ENCODE measurements at regions not wholly inside any gene's neighbourhood (a gene's known extent, or its start where the extent isn't known, plus 50 kb on each side); places are given as distances from the start of the nearest gene placed in this dataset.
"Not testable (repeated sequence)": the region's sequence is repeated elsewhere in the genome, so short reads cannot be mapped to it uniquely, and the experiment has no call there.

GRCh38 chr4:79224777-79225104, 101.1 kb downstream of the NAA11 start:
- no peak for DNase-seq (ENCODE audit: low read depth, low spot score)
- no peak overlapping the region for H3K4me3 ChIP-seq (ENCODE audit: low read length)

- no peak overlapping the region for H3K4me3 ChIP-seq (ENCODE audit: low read length)
- DNase-seq (ENCODE audit: low read depth, low spot score), result no peak
Observed at GRCh38 chr4:79223993-79224776, 101.7 kb downstream of the NAA11 start.

- no peak for DNase-seq (ENCODE audit: low read depth, low spot score)
- H3K4me3 ChIP-seq (ENCODE audit: low read length), result no peak overlapping the region
Observed at GRCh38 chr4:79217025-79217424, 108.8 kb downstream of the NAA11 start.

- DNase-seq (ENCODE audit: low read depth, low spot score), result no peak
- no peak overlapping the region for H3K4me3 ChIP-seq (ENCODE audit: low read length)
Observed at GRCh38 chr4:79213702-79214101, 112.2 kb downstream of the NAA11 start.

- H3K4me3 ChIP-seq (ENCODE audit: low read length), result no peak overlapping the region
- DNase-seq (ENCODE audit: low read depth, low spot score), result no peak
Observed at GRCh38 chr4:79213010-79213409, 112.9 kb downstream of the NAA11 start.

- no peak for DNase-seq (ENCODE audit: low read depth, low spot score)
- no peak overlapping the region for H3K4me3 ChIP-seq (ENCODE audit: low read length)
Observed at GRCh38 chr4:79212311-79212710, 113.5 kb downstream of the NAA11 start.

GRCh38 chr4:79211490-79211889, 114.4 kb downstream of the NAA11 start:
- no peak for DNase-seq (ENCODE audit: low read depth, low spot score)
- H3K4me3 ChIP-seq (ENCODE audit: low read length), result no peak overlapping the region

GRCh38 chr4:79210636-79211049, 115.2 kb downstream of the NAA11 start:
- no peak for DNase-seq (ENCODE audit: low read depth, low spot score)
- no peak overlapping the region for H3K4me3 ChIP-seq (ENCODE audit: low read length)

GRCh38 chr4:79209822-79210635, 115.8 kb downstream of the NAA11 start:
- DNase-seq (ENCODE audit: low read depth, low spot score), result peak; percentile 41
- no peak overlapping the region for H3K4me3 ChIP-seq (ENCODE audit: low read length)

GRCh38 chr4:79209081-79209480, 116.8 kb downstream of the NAA11 start:
- DNase-seq (ENCODE audit: low read depth, low spot score), result no peak
- no peak overlapping the region for H3K4me3 ChIP-seq (ENCODE audit: low read length)

- no peak overlapping the region for H3K4me3 ChIP-seq (ENCODE audit: low read length)
- DNase-seq (ENCODE audit: low read depth, low spot score), result no peak
Observed at GRCh38 chr4:79207281-79207680, 118.6 kb downstream of the NAA11 start.

GRCh38 chr4:79206660-79207059, 119.2 kb downstream of the NAA11 start:
- no peak for DNase-seq (ENCODE audit: low read depth, low spot score)
- H3K4me3 ChIP-seq (ENCODE audit: low read length), result no peak overlapping the region

- H3K4me3 ChIP-seq (ENCODE audit: low read length), result no peak overlapping the region
- no peak for DNase-seq (ENCODE audit: low read depth, low spot score)
Observed at GRCh38 chr4:79205121-79205520, 120.7 kb downstream of the NAA11 start.

- no peak overlapping the region for H3K4me3 ChIP-seq (ENCODE audit: low read length)
- no peak for DNase-seq (ENCODE audit: low read depth, low spot score)
Observed at GRCh38 chr4:79201971-79202370, 123.9 kb downstream of the NAA11 start.

- DNase-seq (ENCODE audit: low read depth, low spot score), result no peak
- no peak overlapping the region for H3K4me3 ChIP-seq (ENCODE audit: low read length)
Observed at GRCh38 chr4:79199743-79200142, 126.1 kb downstream of the NAA11 start.

GRCh38 chr4:79198951-79199587, 126.8 kb downstream of the NAA11 start:
- DNase-seq (ENCODE audit: low read depth, low spot score), result peak; percentile 96
- H3K4me3 ChIP-seq (ENCODE audit: low read length), result peak overlapping the region; percentile 9

- H3K4me3 ChIP-seq (ENCODE audit: low read length), result no peak overlapping the region
Observed at GRCh38 chr4:79197275-79198009, 128.4 kb downstream of the NAA11 start.

GRCh38 chr4:79191292-79191691, 134.6 kb downstream of the NAA11 start:
- not testable (repeated sequence) for H3K4me3 ChIP-seq (ENCODE audit: low read length); DNase-seq (ENCODE audit: low read depth, low spot score)

More at GRCh38 chr4:79197275-79198009, 128.4 kb downstream of the NAA11 start:
- DNase-seq (ENCODE audit: low read depth, low spot score), result no peak

GRCh38 chr4:79185526-79186045, 140.3 kb downstream of the NAA11 start:
- H3K4me3 ChIP-seq (ENCODE audit: low read length), result no peak overlapping the region
- no peak for DNase-seq (ENCODE audit: low read depth, low spot score)

All from Jurkat, Clone E6-1 (cell line).